RWPE2 (cell line): ENCODE measurements at regions not wholly inside any gene's neighbourhood (a gene's known extent, or its start where the extent isn't known, plus 50 kb on each side); places are given as distances from the start of the nearest gene placed in this dataset.

ENCODE experiments used
- ATAC-seq: fragments of 200-7000 bp; cut with Tn5 transposase; 3 replicates; pipeline ENCODE4 v1.9.1; 2021; ENCODE audit warnings: low read depth
- DNase-seq: peaks from one replicate; pipeline ENCODE4 v3.0.0-alpha.2; 2020; ENCODE audit warnings: low spot score
- H3K27ac ChIP-seq: fragments of 450-650 bp; 2 replicates; pipeline ENCODE4 v1.5.1; 2017; ENCODE audit warnings: mild to moderate bottlenecking; ENCODE audit not compliant: poor library complexity, severe bottlenecking
- H3K27me3 ChIP-seq: fragments of 250-450 bp; sonication (Bioruptor Pico); 2 replicates; pipeline ENCODE4 v1.5.1; 2021; ENCODE audit warnings: mild to moderate bottlenecking, moderate library complexity; ENCODE audit not compliant: insufficient read depth, poor library complexity, severe bottlenecking
- H3K36me3 ChIP-seq: fragments of 250-450 bp; sonication (Bioruptor Pico); 2 replicates; pipeline ENCODE4 v1.5.1; 2020; ENCODE audit warnings: low read depth, mild to moderate bottlenecking, moderate library complexity
- H3K4me1 ChIP-seq: fragments of 250-450 bp; sonication (Bioruptor Pico); 2 replicates; pipeline ENCODE4 v1.5.1; 2021; ENCODE audit warnings: mild to moderate bottlenecking, moderate library complexity; ENCODE audit not compliant: insufficient read depth, poor library complexity, severe bottlenecking
- H3K4me3 ChIP-seq: fragments of 250-450 bp; sonication (Bioruptor Pico); 2 replicates; pipeline ENCODE4 v1.5.1; 2021; ENCODE audit warnings: mild to moderate bottlenecking, moderate library complexity; ENCODE audit not compliant: severe bottlenecking
- H3K9me3 ChIP-seq: fragments of 250-450 bp; sonication (Bioruptor Pico); 2 replicates; pipeline ENCODE4 v1.5.1; 2021; ENCODE audit warnings: mild to moderate bottlenecking, moderate library complexity; ENCODE audit not compliant: severe bottlenecking
- CTCF ChIP-seq: fragments of 450-650 bp; IDR thresholded peaks from one replicate; pipeline ENCODE4 v1.5.1; 2017; ENCODE audit warnings: mild to moderate bottlenecking, moderate library complexity; ENCODE audit not compliant: poor library complexity, severe bottlenecking

DNA sequence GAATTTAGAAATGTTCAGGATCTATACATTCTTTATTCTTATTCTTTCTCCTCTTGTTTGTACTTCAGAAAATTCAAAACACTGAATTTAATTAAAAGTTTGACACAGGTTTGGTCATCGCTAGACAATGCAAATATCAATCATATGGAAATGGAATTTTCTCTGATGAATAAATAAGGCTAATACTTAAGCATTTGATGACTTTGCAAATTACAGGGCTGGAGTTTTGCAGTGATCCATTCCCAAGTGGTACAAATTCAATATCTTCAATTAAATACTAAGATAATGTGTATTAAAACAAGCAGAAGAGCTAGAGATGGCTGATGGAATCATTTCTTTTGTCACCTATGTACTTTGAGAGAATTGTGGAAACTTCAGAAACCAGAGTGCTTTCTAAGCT is 439.6 kb downstream of the DYNC2H1 start:
- no peaks in the 10 kb centered on the region for H3K27me3 ChIP-seq
- no peaks in the 10 kb centered on the region for H3K4me1 ChIP-seq
- H3K9me3 ChIP-seq, result no peaks in the 10 kb centered on the region
- no peak for ATAC-seq
- TF ChIP-seq CTCF, result no peak
- H3K36me3 ChIP-seq, result no peaks in the 10 kb centered on the region
- H3K4me3 ChIP-seq, result no peak overlapping the region
- no peak overlapping the region for H3K27ac ChIP-seq
- DNase-seq, result no peak

GRCh38 chr11:103550811-103551210 is 441.6 kb downstream of the DYNC2H1 start:
- no peaks in the 10 kb centered on the region for H3K9me3 ChIP-seq
- no peaks in the 10 kb centered on the region for H3K4me1 ChIP-seq
- no peaks in the 10 kb centered on the region for H3K27me3 ChIP-seq
- no peak for TF ChIP-seq CTCF
- ATAC-seq (no peak), DNase-seq (no peak)
- H3K4me3 ChIP-seq, result no peak overlapping the region
- no peak overlapping the region for H3K27ac ChIP-seq
- H3K36me3 ChIP-seq, result no peaks in the 10 kb centered on the region

GRCh38 chr11:103552086-103552485 is 442.9 kb downstream of the DYNC2H1 start:
- no peaks in the 10 kb centered on the region for H3K36me3 ChIP-seq
- ATAC-seq (no peak), DNase-seq (no peak)
- H3K4me1 ChIP-seq, result no peaks in the 10 kb centered on the region
- H3K9me3 ChIP-seq, result no peaks in the 10 kb centered on the region
- H3K27me3 ChIP-seq, result no peaks in the 10 kb centered on the region
- H3K27ac ChIP-seq, result no peak overlapping the region
- TF ChIP-seq CTCF, result no peak
- no peak overlapping the region for H3K4me3 ChIP-seq

DNA sequence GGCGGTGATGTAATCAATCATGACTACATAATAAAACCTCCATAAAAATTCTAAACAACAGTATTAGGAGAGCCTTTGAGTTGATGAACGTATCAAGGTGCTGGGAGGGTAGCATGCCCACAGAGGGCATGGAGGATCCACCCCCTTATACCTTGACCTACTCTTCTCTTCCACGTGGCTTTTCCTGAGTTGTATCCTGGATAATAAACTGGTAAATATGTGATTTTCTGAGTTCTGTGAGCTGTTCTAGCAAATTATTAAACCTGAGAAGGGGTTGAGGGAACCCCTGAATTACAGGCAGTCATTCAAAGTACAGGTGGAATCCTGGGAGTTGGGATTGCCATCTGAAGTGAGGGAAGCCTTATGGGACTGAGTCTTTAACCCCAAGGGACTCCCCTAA is 446.9 kb downstream of the DYNC2H1 start:
- DNase-seq (no peak), ATAC-seq (no peak)
- H3K27ac ChIP-seq, result no peak overlapping the region
- no peak for TF ChIP-seq CTCF
- H3K27me3 ChIP-seq, result no peaks in the 10 kb centered on the region
- H3K9me3 ChIP-seq, result no peaks in the 10 kb centered on the region
- no peaks in the 10 kb centered on the region for H3K36me3 ChIP-seq
- H3K4me1 ChIP-seq, result no peaks in the 10 kb centered on the region
- H3K4me3 ChIP-seq, result no peak overlapping the region

GRCh38 chr11:103566116-103566515 is 456.9 kb downstream of the DYNC2H1 start:
- ATAC-seq, result no peak
- TF ChIP-seq CTCF, result no peak
- no peak for DNase-seq
- Histone ChIP-seq H3K36me3 (no peaks in the 10 kb centered on the region), H3K4me1 (no peaks in the 10 kb centered on the region), H3K27ac (no peak overlapping the region), H3K4me3 (no peak overlapping the region), H3K9me3 (no peaks in the 10 kb centered on the region), H3K27me3 (no peaks in the 10 kb centered on the region)
